ENCODE measurements at regions not wholly inside any gene's neighbourhood (a gene's known extent, or its start where the extent isn't known, plus 50 kb on each side); places are given as distances from the start of the nearest gene placed in this dataset.
"Not testable (repeated sequence)": the region's sequence is repeated elsewhere in the genome, so short reads cannot be mapped to it uniquely, and the experiment has no call there.

GRCh38 chr12:131390412-131391334 lies 320.2 kb upstream of the SFSWAP start:
- H3K27me3 Mint-ChIP-seq (ENCODE audit: low read depth) = no peaks in the 10 kb centered on the region
- no peak overlapping the region for H3K27ac Mint-ChIP-seq
- H3K36me3 Mint-ChIP-seq (ENCODE audit: low read depth) = no peaks in the 10 kb centered on the region
- no peaks in the 10 kb centered on the region for H3K4me1 Mint-ChIP-seq (ENCODE audit: low read depth)
- H3K4me3 Mint-ChIP-seq = no peak overlapping the region
- peaks cover 4% of the 10 kb centered on the region for H3K9me3 Mint-ChIP-seq

GRCh38 chr12:131391399-131391798 lies 319.5 kb upstream of the SFSWAP start:
- Mint-ChIP-seq H3K27me3 (ENCODE audit: low read depth) (no peaks in the 10 kb centered on the region), H3K27ac (no peak overlapping the region), H3K9me3 (peaks cover 4% of the 10 kb centered on the region), H3K4me1 (ENCODE audit: low read depth) (no peaks in the 10 kb centered on the region), H3K36me3 (ENCODE audit: low read depth) (no peaks in the 10 kb centered on the region), H3K4me3 (no peak overlapping the region)

- H3K9me3 Mint-ChIP-seq = peaks cover 17% of the 10 kb centered on the region
- H3K27me3 Mint-ChIP-seq (ENCODE audit: low read depth); H3K27ac Mint-ChIP-seq; H3K36me3 Mint-ChIP-seq (ENCODE audit: low read depth); H3K4me3 Mint-ChIP-seq; H3K4me1 Mint-ChIP-seq (ENCODE audit: low read depth): not testable (repeated sequence)
These were observed 316.1 kb upstream of the SFSWAP start for GRCh38 chr12:131394752-131395151.

- H3K9me3 Mint-ChIP-seq = peaks cover 17% of the 10 kb centered on the region
- H3K27me3 Mint-ChIP-seq (ENCODE audit: low read depth); H3K4me3 Mint-ChIP-seq; H3K4me1 Mint-ChIP-seq (ENCODE audit: low read depth); H3K27ac Mint-ChIP-seq; H3K36me3 Mint-ChIP-seq (ENCODE audit: low read depth): not testable (repeated sequence)
These were observed 315.6 kb upstream of the SFSWAP start for GRCh38 chr12:131395209-131395684.

- Mint-ChIP-seq H3K27me3 (ENCODE audit: low read depth) (no peaks in the 10 kb centered on the region), H3K9me3 (peaks cover 17% of the 10 kb centered on the region), H3K4me1 (ENCODE audit: low read depth) (no peaks in the 10 kb centered on the region), H3K27ac (no peak overlapping the region), H3K4me3 (no peak overlapping the region), H3K36me3 (ENCODE audit: low read depth) (peaks cover 3% of the 10 kb centered on the region)
These were observed 314.8 kb upstream of the SFSWAP start for GRCh38 chr12:131395971-131396573.

GRCh38 chr12:131397493-131398181 lies 313.3 kb upstream of the SFSWAP start:
- Mint-ChIP-seq H3K9me3 (peaks cover 17% of the 10 kb centered on the region), H3K36me3 (ENCODE audit: low read depth) (peaks cover 3% of the 10 kb centered on the region), H3K27ac (no peak overlapping the region), H3K4me1 (ENCODE audit: low read depth) (no peaks in the 10 kb centered on the region), H3K4me3 (no peak overlapping the region), H3K27me3 (ENCODE audit: low read depth) (no peaks in the 10 kb centered on the region)

- H3K27ac Mint-ChIP-seq = no peak overlapping the region
- H3K27me3 Mint-ChIP-seq (ENCODE audit: low read depth) = no peaks in the 10 kb centered on the region
- peaks cover 3% of the 10 kb centered on the region for H3K36me3 Mint-ChIP-seq (ENCODE audit: low read depth)
- H3K4me3 Mint-ChIP-seq = no peak overlapping the region
- peaks cover 15% of the 10 kb centered on the region for H3K9me3 Mint-ChIP-seq
- no peaks in the 10 kb centered on the region for H3K4me1 Mint-ChIP-seq (ENCODE audit: low read depth)
These were observed 311.9 kb upstream of the SFSWAP start for GRCh38 chr12:131399000-131399399.

- not testable (repeated sequence) for H3K27me3 Mint-ChIP-seq (ENCODE audit: low read depth); H3K4me1 Mint-ChIP-seq (ENCODE audit: low read depth); H3K4me3 Mint-ChIP-seq; H3K27ac Mint-ChIP-seq; H3K36me3 Mint-ChIP-seq (ENCODE audit: low read depth)
- peaks cover 14% of the 10 kb centered on the region for H3K9me3 Mint-ChIP-seq
These were observed 310.1 kb upstream of the SFSWAP start for GRCh38 chr12:131400668-131401294.

- H3K27ac Mint-ChIP-seq; H3K27me3 Mint-ChIP-seq (ENCODE audit: low read depth); H3K4me3 Mint-ChIP-seq; H3K4me1 Mint-ChIP-seq (ENCODE audit: low read depth); H3K36me3 Mint-ChIP-seq (ENCODE audit: low read depth): not testable (repeated sequence)
- H3K9me3 Mint-ChIP-seq = peaks cover 16% of the 10 kb centered on the region
These were observed 308.8 kb upstream of the SFSWAP start for GRCh38 chr12:131401907-131402633.

GRCh38 chr12:131402781-131403396 lies 308.0 kb upstream of the SFSWAP start:
- H3K36me3 Mint-ChIP-seq (ENCODE audit: low read depth) = peaks cover 3% of the 10 kb centered on the region
- no peaks in the 10 kb centered on the region for H3K27me3 Mint-ChIP-seq (ENCODE audit: low read depth)
- peaks cover 16% of the 10 kb centered on the region for H3K9me3 Mint-ChIP-seq
- no peak overlapping the region for H3K4me3 Mint-ChIP-seq
- H3K4me1 Mint-ChIP-seq (ENCODE audit: low read depth) = no peaks in the 10 kb centered on the region
- H3K27ac Mint-ChIP-seq = no peak overlapping the region

GRCh38 chr12:131403676-131404075 lies 307.2 kb upstream of the SFSWAP start:
- Mint-ChIP-seq H3K4me1 (ENCODE audit: low read depth) (no peaks in the 10 kb centered on the region), H3K27ac (no peak overlapping the region), H3K27me3 (ENCODE audit: low read depth) (no peaks in the 10 kb centered on the region), H3K4me3 (no peak overlapping the region), H3K9me3 (peaks cover 9% of the 10 kb centered on the region), H3K36me3 (ENCODE audit: low read depth) (no peaks in the 10 kb centered on the region)

- Mint-ChIP-seq H3K27ac (no peak overlapping the region), H3K27me3 (ENCODE audit: low read depth) (no peaks in the 10 kb centered on the region), H3K4me1 (ENCODE audit: low read depth) (no peaks in the 10 kb centered on the region), H3K36me3 (ENCODE audit: low read depth) (no peaks in the 10 kb centered on the region), H3K4me3 (no peak overlapping the region), H3K9me3 (peaks cover 4% of the 10 kb centered on the region)
These were observed 306.2 kb upstream of the SFSWAP start for GRCh38 chr12:131404705-131405104.

GRCh38 chr12:131407221-131408035 lies 303.5 kb upstream of the SFSWAP start:
- Mint-ChIP-seq H3K27me3 (ENCODE audit: low read depth) (no peaks in the 10 kb centered on the region), H3K27ac (no peak overlapping the region), H3K4me3 (no peak overlapping the region), H3K4me1 (ENCODE audit: low read depth) (no peaks in the 10 kb centered on the region), H3K36me3 (ENCODE audit: low read depth) (no peaks in the 10 kb centered on the region), H3K9me3 (peaks cover 4% of the 10 kb centered on the region)

All from T-helper 1 cell treated with Interleukin-12 subunit alpha and Interleukin-12 subunit beta and Interleukin-4 antibody, amounts not matched to agents 30 μg/mL and 1 μg/mL, for 36 hours (primary cell).